Psoas muscle (tissue), 7 donors: ENCODE measurements at regions not wholly inside any gene's neighbourhood (a gene's known extent, or its start where the extent isn't known, plus 50 kb on each side); places are given as distances from the start of the nearest gene placed in this dataset.

Source experiments
- ATAC-seq, 4 donors: fragments of 200-7000 bp; cut with Tn5 transposase; one replicate each; pipeline ENCODE4 v1.9.1; 2020; ENCODE audit warnings: moderate library complexity in 3 of 4, mild to moderate bottlenecking in 2 of 4
- DNase-seq, 2 donors: peaks; one replicate each; pipeline ENCODE4 v3.0.0-alpha.2; 2020
- H3K27ac ChIP-seq: fragments of 200-600 bp; one replicate; pipeline ENCODE4 v1.8.0; 2022
- H3K27me3 ChIP-seq, 3 donors: fragments of 200-600 bp in 1 of 3; one replicate each; pipeline versions ENCODE4 v1.6.1 to v1.8.0; 2013 to 2022; ENCODE audit warnings: low read length in 2 of 3, mild to moderate bottlenecking in 2 of 3, moderate library complexity in 1 of 3; ENCODE audit not compliant: insufficient read depth in 3 of 3
- H3K36me3 ChIP-seq, 2 donors: fragments of 200-600 bp in 1 of 2; one replicate each; pipeline versions ENCODE4 v1.6.1 to v1.8.0; 2013 to 2022; ENCODE audit warnings: low read depth in 1 of 2, mild to moderate bottlenecking in 1 of 2, moderate library complexity in 1 of 2; ENCODE audit not compliant: insufficient read depth in 1 of 2
- H3K4me1 ChIP-seq: fragments of 200-600 bp; one replicate; pipeline ENCODE4 v1.8.0; 2022
- H3K4me3 ChIP-seq: fragments of 200-600 bp; one replicate; pipeline ENCODE4 v1.8.0; 2022; ENCODE audit warnings: mild to moderate bottlenecking
- H3K9me3 ChIP-seq: fragments of 200-600 bp; one replicate; pipeline ENCODE4 v1.8.0; 2022
- CTCF ChIP-seq: fragments of 200-600 bp; IDR thresholded peaks from one replicate; pipeline ENCODE4 v1.8.0; 2022; ENCODE audit warnings: antibody characterized with exemption
- WGBS, 3 donors: extraction: QIAGEN DNeasy Blood & Tissue Kit; methylation state at CpG; one replicate each; pipeline versions ENCODE4 v1.1.6 to v1.1.7; 2013; 5-methylcytosine and 5-hydroxymethylcytosine counted together
- intact Hi-C, 2 donors: fragments of 100-400 bp; cut with DNase I; formaldehyde crosslinking; loops; one replicate each; pipeline versions ENCODE4 v1.11.0 to v1.14.2; 2022
- donor health status: healthy with polysubstance abuse.
- donor health status: DM: no; HTN: no; CAD: no; lungs with moderate emphysema.
- donor health status: Bipolar disorder and iron deficiency.
- donor health status: healthy.
- donor health status: DM: yes; HTN: yes; CAD: no.
- donor health status: DM: no; HTN: no; CAD: no.
- donor health status: DM: yes; HTN: yes; CAD: no.

GRCh38 chr6:76703285-76703684 lies 630.8 kb upstream of the IMPG1 start:
- TF ChIP-seq CTCF: no peak
- intact Hi-C loops: no loop called here
- ATAC-seq (no peak), DNase-seq (no peak)
- no peaks in the 10 kb centered on the region for H3K36me3 ChIP-seq
- H3K4me3 ChIP-seq: no peak overlapping the region
- H3K27me3 ChIP-seq: no peaks in the 10 kb centered on the region
- WGBS, 3 donors: 83 to 94% (median 88%) methylated on average over 2 of the region's 2 CpGs
- H3K27ac ChIP-seq: no peak overlapping the region
- H3K4me1 ChIP-seq: no peaks in the 10 kb centered on the region
- no peaks in the 10 kb centered on the region for H3K9me3 ChIP-seq

GRCh38 chr6:76702187-76702586 lies 629.7 kb upstream of the IMPG1 start:
- ATAC-seq (no peak), DNase-seq (no peak)
- H3K4me1 ChIP-seq: no peaks in the 10 kb centered on the region
- H3K4me3 ChIP-seq: no peak overlapping the region
- H3K36me3 ChIP-seq: no peaks in the 10 kb centered on the region
- intact Hi-C loops: no loop called here
- WGBS, 3 donors: 68 to 88% (median 76%) methylated on average over 1 of the region's 1 CpG
- no peaks in the 10 kb centered on the region for H3K27me3 ChIP-seq
- H3K9me3 ChIP-seq: no peaks in the 10 kb centered on the region
- no peak for TF ChIP-seq CTCF
- H3K27ac ChIP-seq: no peak overlapping the region

DNA sequence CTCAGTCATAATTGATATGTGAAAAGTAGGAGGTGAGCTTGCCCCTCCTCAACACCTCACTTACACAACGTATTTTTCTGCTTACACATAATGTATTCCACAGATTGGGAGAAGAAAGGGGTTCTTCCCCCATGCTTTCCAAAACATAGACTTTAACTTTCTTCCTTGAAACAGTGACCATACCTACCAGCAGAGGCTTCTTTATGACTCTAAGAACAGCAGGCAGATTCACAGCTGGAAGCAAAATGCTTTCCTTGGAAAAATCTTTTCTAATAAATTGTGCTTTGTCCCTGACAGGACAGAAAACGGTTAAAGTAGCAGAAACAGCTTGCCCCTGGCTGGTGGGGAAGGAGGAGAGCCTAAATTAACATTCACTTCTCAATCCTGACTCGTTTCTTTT lies 629.1 kb upstream of the IMPG1 start:
- DNase-seq (no peak), ATAC-seq (no peak)
- Histone ChIP-seq H3K4me1 (no peaks in the 10 kb centered on the region), H3K36me3 (no peaks in the 10 kb centered on the region), H3K4me3 (no peak overlapping the region), H3K27me3 (no peaks in the 10 kb centered on the region), H3K9me3 (no peaks in the 10 kb centered on the region), H3K27ac (no peak overlapping the region)
- TF ChIP-seq CTCF: no peak
- WGBS, 3 donors: 26 to 39% (median 31%) methylated on average over 3 of the region's 3 CpGs
- intact Hi-C loops: no loop called here

DNA sequence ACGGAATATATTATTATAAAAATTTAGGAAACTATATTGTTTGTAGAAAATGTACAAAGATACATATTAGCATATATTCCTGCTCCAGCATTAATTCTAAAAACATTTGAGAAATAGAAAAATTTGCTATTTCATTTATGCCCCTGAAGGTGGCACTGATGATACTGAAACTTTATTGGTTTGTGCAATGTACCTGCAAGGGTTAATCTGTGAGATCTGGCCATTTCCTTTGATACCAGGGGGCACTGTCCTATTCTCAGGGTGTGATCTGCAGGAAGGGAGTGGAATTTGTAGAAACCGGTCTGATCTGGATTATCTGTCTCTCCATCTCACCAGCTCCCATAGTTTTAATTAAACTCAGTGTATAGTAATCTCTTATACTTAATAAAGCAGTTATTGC lies 625.1 kb upstream of the IMPG1 start:
- DNase-seq (no peak), ATAC-seq (no peak)
- Histone ChIP-seq H3K36me3 (no peaks in the 10 kb centered on the region), H3K27ac (no peak overlapping the region), H3K4me1 (no peaks in the 10 kb centered on the region), H3K27me3 (no peaks in the 10 kb centered on the region), H3K4me3 (no peak overlapping the region), H3K9me3 (no peaks in the 10 kb centered on the region)
- WGBS, 3 donors: 48 to 53% (median 50%) methylated on average over 2 of the region's 2 CpGs
- intact Hi-C loops: no loop called here
- no peak for TF ChIP-seq CTCF

GRCh38 chr6:76694795-76695194 lies 622.3 kb upstream of the IMPG1 start:
- intact Hi-C loops: no loop called here
- Histone ChIP-seq H3K27me3 (no peaks in the 10 kb centered on the region), H3K36me3 (no peaks in the 10 kb centered on the region), H3K4me3 (no peak overlapping the region), H3K9me3 (no peaks in the 10 kb centered on the region), H3K4me1 (no peaks in the 10 kb centered on the region), H3K27ac (no peak overlapping the region)
- no peak for DNase-seq
- no peak for ATAC-seq
- whole genome bisulfite sequencing, 3 donors: 55 to 79% (median 65%) methylated on average over 1 of the region's 1 CpG
- no peak for TF ChIP-seq CTCF
